DND-41 (cell line): ENCODE measurements at regions not wholly inside any gene's neighbourhood (a gene's known extent, or its start where the extent isn't known, plus 50 kb on each side); places are given as distances from the start of the nearest gene placed in this dataset.

ENCODE experiments used
- ATAC-seq: fragments of 200-7000 bp; cut with Tn5 transposase; 3 replicates; pipeline ENCODE4 v1.9.1; 2021; ENCODE audit warnings: low read depth; ENCODE audit not compliant: insufficient read depth
- DNase-seq: peaks from one replicate; pipeline ENCODE4 v3.0.0-alpha.2; 2020
- H2AFZ ChIP-seq: 2 replicates; pipeline ENCODE4 v1.6.0; 2012; ENCODE audit warnings: low read depth, low read length
- H3K27ac ChIP-seq: 2 replicates; pipeline ENCODE4 v1.5.1; 2012; ENCODE audit warnings: low read length, inconsistent platforms
- H3K27me3 ChIP-seq: fragments of 200-600 bp; sonication (generic); 2 replicates; pipeline ENCODE4 v1.6.0; 2012; ENCODE audit warnings: low read length, mild to moderate bottlenecking, inconsistent platforms; ENCODE audit not compliant: insufficient read depth, poor library complexity
- H3K36me3 ChIP-seq: 2 replicates; pipeline ENCODE4 v1.5.1; 2012; ENCODE audit warnings: low read length, inconsistent platforms; ENCODE audit not compliant: insufficient read depth
- H3K4me1 ChIP-seq: 2 replicates; pipeline ENCODE4 v1.5.1; 2012; ENCODE audit warnings: mild to moderate bottlenecking, low read length; ENCODE audit not compliant: insufficient read depth
- H3K4me2 ChIP-seq: 2 replicates; pipeline ENCODE4 v1.6.0; 2012; ENCODE audit warnings: mild to moderate bottlenecking, moderate library complexity, low read length, inconsistent platforms; ENCODE audit not compliant: insufficient read depth
- H3K4me3 ChIP-seq, 2 experiments: fragments of 200-600 bp in 1 of 2; shearing (Covaris generic) in 1 of 2; 2 replicates each; pipeline ENCODE4 v1.5.1; 2012 to 2016; ENCODE audit warnings: inconsistent platforms in 2 of 2, low read length in 2 of 2, mild to moderate bottlenecking in 2 of 2, low read depth in 1 of 2, moderate library complexity in 1 of 2
- H3K79me2 ChIP-seq: 2 replicates; pipeline ENCODE4 v1.6.0; 2012; ENCODE audit warnings: low read length, inconsistent platforms; ENCODE audit not compliant: insufficient read depth
- H3K9ac ChIP-seq: 2 replicates; pipeline ENCODE4 v1.6.0; 2012; ENCODE audit warnings: low read depth, mild to moderate bottlenecking, inconsistent platforms, low read length, moderate library complexity
- H3K9me3 ChIP-seq: 2 replicates; pipeline ENCODE4 v1.5.1; 2012; ENCODE audit warnings: low read length, moderate library complexity, mild to moderate bottlenecking, inconsistent platforms; ENCODE audit not compliant: insufficient read depth, severe bottlenecking
- H4K20me1 ChIP-seq: 2 replicates; pipeline ENCODE4 v1.6.0; 2012; ENCODE audit warnings: low read length; ENCODE audit not compliant: insufficient read depth
- EZH2 ChIP-seq: IDR thresholded peaks from 3 replicates; pipeline ENCODE4 v1.6.1; 2012; ENCODE audit warnings: borderline replicate concordance, low read depth, mild to moderate bottlenecking, moderate library complexity, low read length, inconsistent platforms; ENCODE audit not compliant: severe bottlenecking
- TF ChIP-seq, protein P1 (sequence below): IDR thresholded peaks from 2 replicates; pipeline ENCODE4 v1.5.1; 2012; ENCODE audit warnings: borderline replicate concordance, low read length, moderate library complexity, mild to moderate bottlenecking; ENCODE audit not compliant: poor library complexity, severe bottlenecking; ENCODE audit errors: extremely low read depth

DNA sequence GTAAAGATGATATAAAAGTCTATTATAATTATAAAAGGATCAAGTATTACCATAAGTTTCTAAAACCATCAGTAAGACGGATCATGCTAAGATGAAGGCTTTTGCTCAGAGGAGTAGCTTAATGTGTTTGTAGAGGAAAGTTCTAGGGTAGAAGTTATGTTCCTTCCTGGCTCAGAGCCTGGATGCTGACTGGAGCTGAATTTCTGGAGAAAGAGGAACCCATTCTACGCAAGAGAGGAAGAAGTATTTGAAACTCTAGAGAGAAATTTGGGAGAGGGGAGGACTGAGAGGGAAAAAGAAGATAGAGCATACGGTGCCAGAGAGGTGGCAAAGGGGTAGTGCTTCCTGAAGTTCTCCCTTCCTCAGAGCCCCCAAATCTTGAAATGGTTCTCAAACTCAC is 51.4 kb upstream of the SGCG start:
- DNase-seq (no peak), ATAC-seq (no peak)
- H3K4me3 ChIP-seq = no peak overlapping the region
- H3K79me2 ChIP-seq = no peaks in the 10 kb centered on the region
- H2AFZ ChIP-seq = no peak overlapping the region
- H3K27me3 ChIP-seq = no peaks in the 10 kb centered on the region
- H4K20me1 ChIP-seq = no peaks in the 10 kb centered on the region
- no peak overlapping the region for H3K4me2 ChIP-seq
- no peaks in the 10 kb centered on the region for H3K9me3 ChIP-seq
- TF ChIP-seq, protein P1, sequence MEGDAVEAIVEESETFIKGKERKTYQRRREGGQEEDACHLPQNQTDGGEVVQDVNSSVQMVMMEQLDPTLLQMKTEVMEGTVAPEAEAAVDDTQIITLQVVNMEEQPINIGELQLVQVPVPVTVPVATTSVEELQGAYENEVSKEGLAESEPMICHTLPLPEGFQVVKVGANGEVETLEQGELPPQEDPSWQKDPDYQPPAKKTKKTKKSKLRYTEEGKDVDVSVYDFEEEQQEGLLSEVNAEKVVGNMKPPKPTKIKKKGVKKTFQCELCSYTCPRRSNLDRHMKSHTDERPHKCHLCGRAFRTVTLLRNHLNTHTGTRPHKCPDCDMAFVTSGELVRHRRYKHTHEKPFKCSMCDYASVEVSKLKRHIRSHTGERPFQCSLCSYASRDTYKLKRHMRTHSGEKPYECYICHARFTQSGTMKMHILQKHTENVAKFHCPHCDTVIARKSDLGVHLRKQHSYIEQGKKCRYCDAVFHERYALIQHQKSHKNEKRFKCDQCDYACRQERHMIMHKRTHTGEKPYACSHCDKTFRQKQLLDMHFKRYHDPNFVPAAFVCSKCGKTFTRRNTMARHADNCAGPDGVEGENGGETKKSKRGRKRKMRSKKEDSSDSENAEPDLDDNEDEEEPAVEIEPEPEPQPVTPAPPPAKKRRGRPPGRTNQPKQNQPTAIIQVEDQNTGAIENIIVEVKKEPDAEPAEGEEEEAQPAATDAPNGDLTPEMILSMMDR = no peak
- no peak for TF ChIP-seq EZH2
- no peak overlapping the region for H3K9ac ChIP-seq
- H3K27ac ChIP-seq = no peak overlapping the region
- no peaks in the 10 kb centered on the region for H3K4me1 ChIP-seq
- H3K36me3 ChIP-seq = no peaks in the 10 kb centered on the region
